Right renal pelvis (tissue), 4 donors: ENCODE measurements at regions not wholly inside any gene's neighbourhood (a gene's known extent, or its start where the extent isn't known, plus 50 kb on each side); places are given as distances from the start of the nearest gene placed in this dataset.
"Not testable (repeated sequence)": the region's sequence is repeated elsewhere in the genome, so short reads cannot be mapped to it uniquely, and the experiment has no call there.

Source experiments
- DNase-seq, 4 donors: peaks; one replicate each; pipeline ENCODE4 v3.0.0-alpha.2; 2013; ENCODE audit warnings: low read depth in 4 of 4, low spot score in 3 of 4, missing footprints in 1 of 4

GRCh38 chr13:84831666-84832657 is 949.7 kb upstream of the SLITRK1 start:
- DNase-seq = no peak

GRCh38 chr13:84823528-84823927 is 941.3 kb upstream of the SLITRK1 start:
- DNase-seq = no peak

GRCh38 chr13:84821261-84821660 is 939.0 kb upstream of the SLITRK1 start:
- no peak for DNase-seq

GRCh38 chr13:84816567-84817105 is 934.4 kb upstream of the SLITRK1 start:
- no peak for DNase-seq

GRCh38 chr13:84812789-84813188 is 930.5 kb upstream of the SLITRK1 start:
- no peak for DNase-seq

GRCh38 chr13:84812078-84812477 is 929.8 kb upstream of the SLITRK1 start:
- no peak for DNase-seq

- DNase-seq = no peak
These were observed 928.5 kb upstream of the SLITRK1 start for GRCh38 chr13:84810781-84811180.

GRCh38 chr13:84802073-84802472 is 919.8 kb upstream of the SLITRK1 start:
- DNase-seq = no peak

GRCh38 chr13:84784443-84785153 is 902.3 kb upstream of the SLITRK1 start:
- DNase-seq = no peak

- no peak for DNase-seq
These were observed 895.0 kb upstream of the SLITRK1 start for GRCh38 chr13:84777316-84777715.

GRCh38 chr13:84776593-84776992 is 894.3 kb upstream of the SLITRK1 start:
- DNase-seq = no peak

- not testable (repeated sequence) for DNase-seq
These were observed 893.6 kb upstream of the SLITRK1 start for GRCh38 chr13:84775920-84776319.

- DNase-seq = no peak
These were observed 891.8 kb upstream of the SLITRK1 start for GRCh38 chr13:84774111-84774510.

GRCh38 chr13:84760956-84761355 is 878.7 kb upstream of the SLITRK1 start:
- no peak for DNase-seq

- no peak for DNase-seq
These were observed 866.9 kb upstream of the SLITRK1 start for GRCh38 chr13:84749126-84749525.

GRCh38 chr13:84745051-84745551 is 862.8 kb upstream of the SLITRK1 start:
- no peak for DNase-seq

GRCh38 chr13:84744203-84744602 is 861.9 kb upstream of the SLITRK1 start:
- no peak for DNase-seq

GRCh38 chr13:84741253-84741652 is 859.0 kb upstream of the SLITRK1 start:
- DNase-seq = no peak

- DNase-seq = no peak
These were observed 856.7 kb upstream of the SLITRK1 start for GRCh38 chr13:84739021-84739420.

GRCh38 chr13:84737661-84738060 is 855.4 kb upstream of the SLITRK1 start:
- DNase-seq = no peak

- no peak for DNase-seq
These were observed 848.1 kb upstream of the SLITRK1 start for GRCh38 chr13:84730376-84730775.
